BE2C (cell line): ENCODE measurements at regions not wholly inside any gene's neighbourhood (a gene's known extent, or its start where the extent isn't known, plus 50 kb on each side); places are given as distances from the start of the nearest gene placed in this dataset.
A peak's percentile ranks its signal among the peaks of the same experiment; 100 is the strongest.
"Not testable (repeated sequence)": the region's sequence is repeated elsewhere in the genome, so short reads cannot be mapped to it uniquely, and the experiment has no call there.

Experiments
- DNase-seq: peaks from one replicate; pipeline ENCODE4 v3.0.0-alpha.2; 2020
- H3K27me3 ChIP-seq: fragments of 250-450 bp; sonication (Bioruptor Pico); 2 replicates; pipeline ENCODE4 v1.5.1; 2020; ENCODE audit warnings: mild to moderate bottlenecking
- H3K36me3 ChIP-seq: fragments of 250-450 bp; sonication (Bioruptor Pico); 2 replicates; pipeline ENCODE4 v1.5.1; 2020; ENCODE audit warnings: mild to moderate bottlenecking
- H3K4me1 ChIP-seq: fragments of 250-450 bp; sonication (Bioruptor Pico); 2 replicates; pipeline ENCODE4 v1.5.1; 2020
- H3K4me3 ChIP-seq: 2 replicates; pipeline ENCODE4 v1.5.1; 2011; ENCODE audit warnings: low read depth, low read length
- H3K9me3 ChIP-seq: fragments of 250-450 bp; sonication (Bioruptor Pico); 2 replicates; pipeline ENCODE4 v1.5.1; 2020
- CTCF ChIP-seq: IDR thresholded peaks from 2 replicates; pipeline ENCODE4 v1.5.1; 2012; ENCODE audit warnings: mild to moderate bottlenecking, low read depth, low read length

DNA sequence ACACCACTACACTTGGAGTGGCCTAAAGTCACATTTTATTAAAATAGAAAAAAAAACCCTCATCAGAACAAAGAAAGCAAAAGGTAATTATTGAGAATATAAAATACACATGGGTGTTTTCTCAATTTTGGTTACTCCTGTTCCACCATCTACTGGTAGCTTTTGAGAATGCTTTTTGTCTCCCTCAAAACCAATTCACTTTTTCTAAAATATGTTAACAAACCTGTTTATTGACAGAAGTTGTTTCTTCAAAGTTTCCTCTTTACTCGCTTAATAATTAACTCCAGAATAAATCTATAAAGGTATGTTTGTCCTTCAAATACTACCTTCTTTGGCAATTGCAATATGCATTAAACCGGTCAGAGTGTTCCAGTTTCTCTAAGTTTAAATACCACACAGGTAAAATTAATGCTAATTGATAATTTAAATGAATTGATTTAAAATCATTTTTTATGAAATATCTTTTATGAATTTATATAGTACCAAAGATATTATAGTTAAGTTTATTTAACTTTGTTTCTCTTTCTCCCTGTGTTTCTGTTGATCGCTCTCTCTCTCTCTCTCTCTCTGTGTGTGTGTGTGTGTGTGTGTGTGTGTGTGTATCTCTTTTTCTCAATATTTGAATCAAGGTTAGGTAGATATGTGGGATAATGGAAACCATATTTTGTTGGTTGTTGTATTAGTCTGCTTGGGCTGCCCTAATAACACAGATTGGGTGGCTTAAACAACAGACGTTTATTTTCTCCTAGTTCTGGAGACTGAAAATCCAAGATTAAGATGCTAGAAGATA lies 487.4 kb downstream of the PRDM9 start:
- no peaks in the 10 kb centered on the region; the same call in 1 of the 2 replicates for H3K4me1 ChIP-seq
- DNase-seq: no peak
- no peaks in the 10 kb centered on the region for H3K9me3 ChIP-seq
- TF ChIP-seq CTCF: peak; percentile 48
- no peaks in the 10 kb centered on the region for H3K36me3 ChIP-seq
- no peak overlapping the region for H3K4me3 ChIP-seq
- no peaks in the 10 kb centered on the region for H3K27me3 ChIP-seq

DNA sequence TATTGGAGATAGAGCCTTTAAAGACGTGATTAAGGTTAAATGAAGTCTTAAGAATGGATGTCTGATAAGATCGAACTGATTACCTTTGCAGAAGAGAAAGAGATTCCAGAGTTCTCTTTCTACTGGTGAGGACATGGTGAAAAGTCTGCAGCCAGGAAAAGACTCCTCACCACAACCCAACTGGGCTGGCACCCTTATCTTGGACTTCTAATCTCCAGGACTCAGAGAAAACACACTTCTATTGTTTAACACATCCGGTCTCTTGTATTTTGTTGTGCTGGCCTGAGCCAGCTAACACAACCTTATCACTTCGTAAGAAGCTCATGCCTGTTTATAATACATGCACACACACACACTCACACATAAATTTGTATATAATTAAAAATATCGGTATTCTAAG lies 489.1 kb downstream of the PRDM9 start:
- Histone ChIP-seq H3K4me1 (no peaks in the 10 kb centered on the region; the same call in 1 of the 2 replicates), H3K27me3 (no peaks in the 10 kb centered on the region), H3K4me3 (no peak overlapping the region), H3K36me3 (no peaks in the 10 kb centered on the region), H3K9me3 (no peaks in the 10 kb centered on the region)
- TF ChIP-seq CTCF: no peak
- DNase-seq: no peak

GRCh38 chr5:24005384-24005783 lies 498.0 kb downstream of the PRDM9 start:
- H3K27me3 ChIP-seq: no peaks in the 10 kb centered on the region
- no peak for DNase-seq
- no peaks in the 10 kb centered on the region; the same call in 1 of the 2 replicates for H3K4me1 ChIP-seq
- no peak overlapping the region for H3K4me3 ChIP-seq
- TF ChIP-seq CTCF: 0 out of 2 replicates have a peak, but pooled peaks have one; percentile 25
- H3K9me3 ChIP-seq: no peaks in the 10 kb centered on the region
- no peaks in the 10 kb centered on the region for H3K36me3 ChIP-seq

- not testable (repeated sequence) for H3K4me3 ChIP-seq, H3K9me3 ChIP-seq, H3K4me1 ChIP-seq, H3K36me3 ChIP-seq, DNase-seq, H3K27me3 ChIP-seq
Observed at GRCh38 chr5:24017710-24018109, 510.3 kb downstream of the PRDM9 start.

DNA sequence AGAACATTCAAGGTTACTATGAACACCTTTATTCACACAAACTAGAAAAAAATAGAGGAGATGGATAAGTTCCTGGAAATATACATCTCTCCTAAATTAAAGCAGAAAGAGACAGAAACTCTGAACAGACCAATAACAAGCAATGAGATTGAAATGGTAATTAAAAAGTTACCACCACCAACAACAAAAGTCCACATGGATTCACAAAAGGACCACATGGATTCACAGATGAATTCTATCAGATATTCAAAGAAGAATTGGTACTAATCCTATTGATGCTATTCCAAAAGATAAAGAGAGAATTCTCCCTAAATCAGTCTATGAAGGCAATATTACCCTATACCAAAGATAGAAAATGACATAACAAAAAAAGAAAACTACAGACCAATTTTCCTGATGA lies 518.9 kb downstream of the PRDM9 start:
- TF ChIP-seq CTCF: no peak
- no peak for DNase-seq

GRCh38 chr5:24042688-24043087 lies 535.3 kb downstream of the PRDM9 start:
- no peaks in the 10 kb centered on the region for H3K27me3 ChIP-seq
- DNase-seq: no peak
- no peak for TF ChIP-seq CTCF
- no peak overlapping the region for H3K4me3 ChIP-seq
- H3K36me3 ChIP-seq: no peaks in the 10 kb centered on the region
- H3K9me3 ChIP-seq: no peaks in the 10 kb centered on the region
- no peaks in the 10 kb centered on the region for H3K4me1 ChIP-seq

More for the DNA sequence above, 518.9 kb downstream of the PRDM9 start:
- no peaks in the 10 kb centered on the region for H3K27me3 ChIP-seq
- no peak overlapping the region for H3K4me3 ChIP-seq
- no peaks in the 10 kb centered on the region for H3K4me1 ChIP-seq
- H3K36me3 ChIP-seq: no peaks in the 10 kb centered on the region
- no peaks in the 10 kb centered on the region for H3K9me3 ChIP-seq
